IPS DF 6.9 (cell line): ENCODE measurements at regions not wholly inside any gene's neighbourhood (a gene's known extent, or its start where the extent isn't known, plus 50 kb on each side); places are given as distances from the start of the nearest gene placed in this dataset.
A peak's percentile ranks its signal among the peaks of the same experiment; 100 is the strongest.
"Not testable (repeated sequence)": the region's sequence is repeated elsewhere in the genome, so short reads cannot be mapped to it uniquely, and the experiment has no call there.

Experiments
- DNase-seq: peaks from one replicate; pipeline ENCODE4 v3.0.0-alpha.2; 2013; ENCODE audit warnings: low read depth, low spot score
- H3K27ac ChIP-seq: one replicate; pipeline ENCODE4 v1.5.1; 2013; ENCODE audit warnings: low read length, control low read depth
- H3K27me3 ChIP-seq: 2 replicates; pipeline ENCODE4 v1.6.1; 2013; ENCODE audit warnings: mild to moderate bottlenecking, low read length; ENCODE audit not compliant: control insufficient read depth, insufficient read depth
- H3K36me3 ChIP-seq: 2 replicates; pipeline ENCODE4 v1.6.1; 2013; ENCODE audit warnings: low read length; ENCODE audit not compliant: control insufficient read depth, insufficient read depth
- H3K4me1 ChIP-seq: 2 replicates; pipeline ENCODE4 v1.6.1; 2013; ENCODE audit warnings: low read length; ENCODE audit not compliant: control insufficient read depth, insufficient read depth
- H3K4me3 ChIP-seq: 2 replicates; pipeline ENCODE4 v1.5.1; 2013; ENCODE audit warnings: mild to moderate bottlenecking, low read length
- H3K9me3 ChIP-seq: 2 replicates; pipeline ENCODE4 v1.6.1; 2013; ENCODE audit warnings: low read length, inconsistent platforms; ENCODE audit not compliant: control insufficient read depth, insufficient read depth
- WGBS: extraction: QIAGEN DNeasy Blood & Tissue Kit; methylation state at CpG from one replicate; pipeline ENCODE4 v1.1.7; 2013; ENCODE audit warnings: mixed read lengths, missing lambda C conversion rate; ENCODE audit not compliant: insufficient read length, insufficient coverage; 5-methylcytosine and 5-hydroxymethylcytosine counted together

GRCh38 chr14:52154992-52155650 is 86.3 kb upstream of the NID2 start:
- Histone ChIP-seq H3K27me3 (no peaks in the 10 kb centered on the region), H3K27ac (no peak overlapping the region), H3K4me3 (no peak overlapping the region), H3K9me3 (no peaks in the 10 kb centered on the region), H3K36me3 (no peaks in the 10 kb centered on the region), H3K4me1 (no peaks in the 10 kb centered on the region)
- no CpG with 5 or more reads among the region's 4 CpGs for WGBS
- no peak for DNase-seq

- no peaks in the 10 kb centered on the region for H3K36me3 ChIP-seq
- no peaks in the 10 kb centered on the region for H3K4me1 ChIP-seq
- no peaks in the 10 kb centered on the region for H3K27me3 ChIP-seq
- no peak overlapping the region for H3K4me3 ChIP-seq
- H3K27ac ChIP-seq, result no peak overlapping the region
- H3K9me3 ChIP-seq, result no peaks in the 10 kb centered on the region
- no CpG with 5 or more reads among the region's 1 CpG for WGBS
- no peak for DNase-seq
These were observed 85.1 kb upstream of the NID2 start for GRCh38 chr14:52153939-52154338.

- Histone ChIP-seq H3K27ac (no peak overlapping the region), H3K9me3 (no peaks in the 10 kb centered on the region), H3K4me3 (no peak overlapping the region), H3K27me3 (no peaks in the 10 kb centered on the region), H3K36me3 (no peaks in the 10 kb centered on the region), H3K4me1 (no peaks in the 10 kb centered on the region)
- no peak for DNase-seq
- no CpG with 5 or more reads among the region's 2 CpGs for WGBS
These were observed 81.3 kb upstream of the NID2 start for GRCh38 chr14:52150162-52150561.

GRCh38 chr14:52148371-52148770 is 79.5 kb upstream of the NID2 start:
- WGBS, result no CpG with 5 or more reads among the region's 1 CpG
- Histone ChIP-seq H3K27ac (no peak overlapping the region), H3K4me3 (no peak overlapping the region), H3K27me3 (no peaks in the 10 kb centered on the region), H3K9me3 (no peaks in the 10 kb centered on the region), H3K36me3 (no peaks in the 10 kb centered on the region), H3K4me1 (no peaks in the 10 kb centered on the region)
- DNase-seq, result no peak

- WGBS, result no CpG with 5 or more reads among the region's 2 CpGs
- Histone ChIP-seq H3K4me3 (no peak overlapping the region), H3K36me3 (no peaks in the 10 kb centered on the region), H3K4me1 (no peaks in the 10 kb centered on the region), H3K27me3 (no peaks in the 10 kb centered on the region), H3K9me3 (no peaks in the 10 kb centered on the region), H3K27ac (no peak overlapping the region)
- DNase-seq, result no peak
These were observed 77.6 kb upstream of the NID2 start for GRCh38 chr14:52146504-52146903.

- not testable (repeated sequence) for H3K4me3 ChIP-seq, H3K27me3 ChIP-seq, DNase-seq, H3K27ac ChIP-seq, H3K9me3 ChIP-seq, H3K4me1 ChIP-seq, H3K36me3 ChIP-seq
- no CpG with 5 or more reads among the region's 2 CpGs for WGBS
These were observed 75.2 kb upstream of the NID2 start for GRCh38 chr14:52144099-52144498.

- no peak for DNase-seq
- H3K4me3 ChIP-seq, result no peak overlapping the region
- no peaks in the 10 kb centered on the region for H3K4me1 ChIP-seq
- H3K36me3 ChIP-seq, result no peaks in the 10 kb centered on the region
- H3K27me3 ChIP-seq, result no peaks in the 10 kb centered on the region
- H3K27ac ChIP-seq, result no peak overlapping the region
- H3K9me3 ChIP-seq, result no peaks in the 10 kb centered on the region
These were observed 73.6 kb upstream of the NID2 start for GRCh38 chr14:52142504-52142903.

- DNase-seq, result peak; percentile 75
- WGBS, result no CpG with 5 or more reads among the region's 13 CpGs
- Histone ChIP-seq H3K27me3 (no peaks in the 10 kb centered on the region), H3K27ac (no peak overlapping the region), H3K4me1 (no peaks in the 10 kb centered on the region), H3K36me3 (no peaks in the 10 kb centered on the region), H3K9me3 (no peaks in the 10 kb centered on the region), H3K4me3 (no peak overlapping the region)
These were observed 62.9 kb upstream of the NID2 start for GRCh38 chr14:52131640-52132320.

- Histone ChIP-seq H3K36me3 (no peaks in the 10 kb centered on the region), H3K4me3 (no peak overlapping the region), H3K4me1 (no peaks in the 10 kb centered on the region), H3K9me3 (no peaks in the 10 kb centered on the region), H3K27me3 (no peaks in the 10 kb centered on the region), H3K27ac (no peak overlapping the region)
- no peak for DNase-seq
- WGBS, result no CpG with 5 or more reads among the region's 3 CpGs
These were observed 60.9 kb upstream of the NID2 start for GRCh38 chr14:52129721-52130120.

- H3K27me3 ChIP-seq, result no peaks in the 10 kb centered on the region
- no CpG with 5 or more reads among the region's 4 CpGs for WGBS
- no peak overlapping the region for H3K27ac ChIP-seq
These were observed 57.0 kb upstream of the NID2 start for GRCh38 chr14:52125885-52126284.

More at GRCh38 chr14:52125885-52126284, 57.0 kb upstream of the NID2 start:
- Histone ChIP-seq H3K9me3 (no peaks in the 10 kb centered on the region), H3K4me3 (no peak overlapping the region), H3K4me1 (no peaks in the 10 kb centered on the region), H3K36me3 (no peaks in the 10 kb centered on the region)
- no peak for DNase-seq
